ENCODE measurements at regions not wholly inside any gene's neighbourhood (a gene's known extent, or its start where the extent isn't known, plus 50 kb on each side); places are given as distances from the start of the nearest gene placed in this dataset.
"Not testable (repeated sequence)": the region's sequence is repeated elsewhere in the genome, so short reads cannot be mapped to it uniquely, and the experiment has no call there.

DNA sequence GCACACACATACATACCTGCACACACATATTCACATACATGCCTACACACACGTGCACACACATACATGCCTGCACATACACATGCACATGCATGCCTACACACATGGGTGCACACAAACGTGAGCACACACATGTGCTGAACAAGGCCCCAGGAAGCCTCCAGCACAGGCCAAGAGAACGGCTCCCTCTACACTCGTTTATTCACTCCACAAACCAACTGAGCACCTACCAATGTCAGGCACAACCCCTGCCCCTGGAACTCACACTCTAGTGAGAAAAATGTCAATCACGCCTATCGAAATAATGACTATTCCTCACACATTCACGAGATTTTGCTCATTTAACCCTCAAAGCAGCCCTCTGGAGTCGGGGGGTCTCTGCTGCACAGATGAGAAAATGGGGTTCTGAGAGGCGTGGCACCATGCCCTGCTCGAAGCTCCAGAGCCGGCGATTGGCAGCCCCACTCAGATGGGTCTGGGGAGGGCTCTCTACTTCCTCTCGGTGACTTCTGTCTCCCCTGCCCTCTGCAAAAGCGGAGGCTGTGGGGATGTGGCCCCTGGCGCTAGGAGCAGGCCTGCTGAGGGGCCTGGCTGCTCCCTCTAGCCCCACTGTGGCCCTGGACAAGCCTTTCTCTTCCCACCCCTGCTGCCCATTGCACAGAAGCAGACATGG is 90.2 kb upstream of the RUNX3 start:
- ATAC-seq (no peak), DNase-seq (no peak)
- intact Hi-C loops (cut with DNase I, micrococcal nuclease) = no loop called here

DNA sequence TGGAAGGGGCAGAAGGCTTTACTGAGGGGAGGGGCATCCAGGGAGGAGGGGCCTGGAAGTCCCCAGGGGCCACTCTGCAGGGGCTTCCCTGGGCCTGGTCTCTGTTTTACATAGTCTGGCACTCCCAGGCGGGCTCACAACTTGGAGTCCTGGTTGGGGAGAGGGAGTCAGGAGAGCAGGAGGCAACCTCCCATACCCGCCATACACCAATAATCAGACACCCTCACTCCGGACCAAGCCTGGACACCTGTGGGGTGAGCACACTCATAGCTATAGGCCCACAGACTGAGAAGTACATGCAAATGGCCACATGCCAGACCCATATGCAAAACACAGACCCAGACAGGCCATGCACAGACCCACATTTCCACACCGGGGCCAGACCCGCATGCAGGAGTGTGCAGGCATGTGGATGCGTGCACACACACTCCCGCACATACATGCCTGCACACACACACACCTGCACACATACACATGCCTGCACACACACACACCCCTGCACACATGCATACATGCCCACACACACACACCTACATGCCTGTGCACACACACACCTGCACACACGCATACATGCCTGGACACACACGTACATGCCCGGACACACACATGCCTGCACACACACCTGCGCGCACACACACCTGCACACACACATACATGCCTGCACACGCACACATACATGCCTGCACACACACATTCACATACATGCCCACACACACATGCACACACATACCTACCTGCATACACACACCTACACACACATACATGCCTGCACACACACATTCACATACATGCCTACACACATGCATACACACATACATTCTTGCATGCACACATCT is 89.5 kb upstream of the RUNX3 start:
- DNase-seq (no peak), ATAC-seq (no peak)
- intact Hi-C loops (cut with DNase I, micrococcal nuclease) = no loop called here

DNA sequence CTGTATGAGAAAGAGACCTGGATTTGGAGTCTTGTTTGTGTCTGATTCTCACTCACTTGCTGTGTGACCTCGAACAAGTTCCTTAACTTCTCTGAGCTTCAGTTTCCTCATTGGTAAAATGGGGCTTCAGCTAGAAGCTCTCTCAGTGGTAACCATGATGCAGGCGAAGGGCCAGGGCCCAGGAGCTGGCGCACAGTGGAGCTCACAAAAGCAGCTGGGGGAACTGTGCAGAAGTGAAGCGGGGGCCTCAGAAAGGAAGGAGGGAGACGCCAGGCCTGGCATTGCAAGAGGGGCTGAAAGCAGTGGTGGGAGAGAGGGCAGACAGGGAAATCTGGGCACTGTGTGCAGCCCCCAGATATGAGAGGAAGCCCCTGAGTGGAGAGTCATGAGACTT is 88.9 kb upstream of the RUNX3 start:
- intact Hi-C loops (cut with DNase I, micrococcal nuclease) = no loop called here
- ATAC-seq = no peak
- no peak for DNase-seq

DNA sequence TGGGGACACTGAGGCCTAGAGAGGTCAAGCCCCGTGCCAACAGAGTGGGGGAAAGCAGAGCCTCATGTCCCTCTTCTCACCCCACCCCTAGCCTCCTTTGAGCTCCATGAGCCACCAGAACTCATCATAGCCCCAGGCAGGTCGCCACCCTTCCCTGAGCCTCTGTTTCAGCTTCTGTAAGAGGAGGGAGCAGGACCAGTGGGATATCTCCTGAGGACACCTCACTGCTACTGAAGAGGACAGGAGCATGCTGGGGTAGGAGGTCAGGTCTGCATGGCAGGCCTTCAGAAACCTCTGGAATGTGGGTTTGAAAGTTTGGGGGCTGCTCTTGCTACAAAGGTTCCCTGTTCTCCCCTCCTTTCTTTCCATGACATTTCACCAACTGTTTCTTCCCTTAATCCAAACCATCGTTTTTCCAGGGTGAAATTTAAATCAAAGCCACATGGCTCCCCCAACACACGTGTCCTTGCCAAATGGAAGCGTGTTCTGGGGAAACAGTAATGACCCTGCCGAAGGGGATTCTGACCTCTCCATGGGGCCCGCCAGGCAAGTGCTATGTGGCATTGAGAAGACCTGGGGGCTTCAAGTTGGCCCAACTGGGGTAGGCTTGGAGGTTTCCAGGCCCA is 88.1 kb upstream of the RUNX3 start:
- DNase-seq (no peak), ATAC-seq (no peak)
- intact Hi-C loops (cut with DNase I, micrococcal nuclease) = no loop called here

DNA sequence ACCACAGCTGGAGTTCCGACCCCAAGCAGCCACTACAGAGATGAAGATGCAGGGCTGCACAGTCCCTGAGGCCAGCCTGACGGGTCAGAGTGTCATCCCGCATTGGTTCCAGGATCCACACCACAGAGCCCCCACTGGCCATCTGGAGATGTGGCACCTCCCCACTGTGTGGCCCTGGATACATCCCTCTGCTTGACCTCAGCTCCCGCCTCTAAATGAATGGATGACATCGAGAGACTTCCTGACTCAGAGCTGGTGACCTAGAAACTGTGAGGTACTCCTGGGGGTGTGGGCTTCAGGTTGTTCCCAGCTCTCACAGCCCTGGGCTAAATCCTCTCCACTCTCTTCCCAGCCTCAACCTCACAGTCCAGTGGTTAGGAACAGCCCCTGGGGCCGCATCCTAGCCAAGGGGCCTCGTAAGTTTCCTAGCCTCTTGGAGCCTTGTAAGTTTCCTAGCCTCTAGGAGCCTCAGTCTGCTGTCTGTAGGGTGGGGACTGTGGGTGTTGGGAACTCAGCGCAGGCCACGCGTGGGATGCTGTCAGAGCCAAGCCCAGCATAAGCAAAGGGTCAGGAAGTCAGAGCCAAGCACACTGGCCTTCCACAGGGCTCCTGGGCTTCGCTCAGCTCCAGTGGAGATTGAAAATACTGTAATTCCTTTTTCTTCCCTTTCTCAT is 87.5 kb upstream of the RUNX3 start:
- no peak for ATAC-seq

DNA sequence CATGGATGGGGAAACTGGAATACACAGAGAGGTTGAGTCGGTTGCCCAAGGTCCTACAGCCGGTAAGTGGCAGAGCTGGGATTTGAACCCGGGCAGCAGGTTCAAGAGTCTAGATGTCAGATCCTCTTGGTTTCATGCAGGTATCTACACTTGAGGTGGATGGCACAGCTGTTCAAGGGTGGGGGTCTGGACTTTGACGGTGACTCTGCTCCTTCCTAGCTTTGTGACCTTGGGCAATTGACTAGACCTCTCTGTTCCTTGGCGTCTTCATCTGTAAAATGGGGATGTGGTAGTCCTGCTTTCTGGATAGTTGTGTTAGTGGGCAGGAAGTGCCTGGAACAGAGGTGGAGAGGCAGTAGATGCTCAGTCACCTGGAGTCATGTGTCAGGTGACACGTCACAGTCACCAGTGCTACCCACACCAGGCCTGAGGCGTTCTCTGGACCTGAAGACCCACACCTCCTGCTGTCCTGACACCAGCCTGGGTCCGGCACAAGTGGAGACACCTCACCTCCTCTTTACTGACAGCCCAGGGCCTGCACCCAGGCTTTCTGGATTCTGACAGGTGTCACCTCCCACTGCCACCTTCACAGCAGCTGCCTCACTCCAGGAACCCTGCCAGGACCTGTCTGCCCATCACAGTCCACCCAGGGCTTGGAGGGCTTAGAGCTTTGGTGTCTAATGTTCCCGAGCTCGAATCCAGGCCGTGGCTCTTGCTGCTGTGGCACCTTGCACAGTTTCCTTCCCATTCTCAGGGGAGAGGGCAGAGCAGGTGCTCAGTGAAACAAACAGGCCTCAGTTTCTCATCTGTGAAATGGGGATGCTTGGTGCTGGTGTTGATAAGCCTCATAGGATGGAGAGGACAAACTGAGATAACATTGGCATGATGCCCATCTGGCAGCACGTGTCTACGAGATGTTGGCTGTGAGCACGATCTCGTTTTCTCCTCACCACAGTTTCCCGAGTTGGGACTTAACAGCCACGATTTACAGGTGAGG is 83.2 kb upstream of the RUNX3 start:
- ATAC-seq (no peak), DNase-seq (no peak)
- intact Hi-C loops (cut with DNase I, micrococcal nuclease) = no loop called here

More for the DNA sequence above, 87.5 kb upstream of the RUNX3 start:
- intact Hi-C loops (cut with DNase I, micrococcal nuclease) = no loop called here
- no peak for DNase-seq

DNA sequence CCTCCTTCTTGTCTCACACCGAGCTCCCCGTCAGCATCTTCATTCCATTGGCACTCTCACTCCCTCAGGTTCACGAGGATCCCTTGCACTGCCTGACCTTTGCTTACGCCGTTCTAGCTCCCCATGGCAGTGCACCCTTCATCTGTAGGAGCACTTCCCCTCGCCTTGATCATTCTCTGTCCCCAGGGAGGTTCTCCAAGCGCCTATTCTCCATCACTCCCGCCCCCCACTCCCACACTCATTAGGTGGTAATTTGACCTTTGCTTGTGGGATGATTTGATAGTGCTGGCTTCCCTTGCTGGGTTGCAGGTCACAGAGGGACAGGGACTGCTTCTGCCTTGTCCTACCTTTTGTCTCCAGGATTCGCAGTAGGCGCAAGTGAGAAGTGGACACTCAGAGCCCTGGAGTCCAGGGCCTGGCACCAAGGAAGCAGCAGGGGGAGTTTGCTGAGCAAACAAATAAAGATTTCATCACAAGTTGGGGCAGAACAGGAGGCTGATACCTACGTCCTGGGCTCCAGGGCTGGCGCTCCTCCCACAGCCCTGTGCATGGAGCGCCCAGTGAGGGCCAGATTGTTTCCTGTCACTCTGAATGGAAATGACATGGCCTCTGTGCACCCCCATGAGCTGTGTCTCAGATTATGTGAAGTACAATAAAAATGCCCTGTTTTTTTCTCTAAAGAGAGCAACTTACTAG is 82.0 kb upstream of the RUNX3 start:
- ATAC-seq (no peak), DNase-seq (no peak)
- intact Hi-C loops (cut with DNase I, micrococcal nuclease) = no loop called here

DNA sequence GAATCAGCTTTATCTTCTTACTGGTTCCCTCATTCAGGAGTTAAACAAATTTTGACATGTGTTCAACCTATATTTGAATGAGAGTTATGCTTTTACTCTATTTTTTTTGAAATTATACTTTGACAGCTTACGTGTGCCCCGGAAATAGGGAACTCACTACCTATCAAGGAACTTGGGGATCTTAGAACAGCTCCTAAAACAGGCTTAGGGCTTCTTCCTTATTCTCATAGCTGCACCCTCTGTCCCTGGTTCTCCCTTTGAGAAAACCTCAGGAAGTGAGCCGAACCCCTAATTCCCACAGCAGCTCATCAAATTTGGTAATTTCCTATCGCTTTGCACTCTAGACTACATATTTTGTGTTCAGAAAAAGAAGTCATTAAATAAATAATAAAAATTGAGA is 81.2 kb upstream of the RUNX3 start:
- no peak for DNase-seq
- ATAC-seq = no peak
- intact Hi-C loops (cut with DNase I, micrococcal nuclease) = no loop called here

DNA sequence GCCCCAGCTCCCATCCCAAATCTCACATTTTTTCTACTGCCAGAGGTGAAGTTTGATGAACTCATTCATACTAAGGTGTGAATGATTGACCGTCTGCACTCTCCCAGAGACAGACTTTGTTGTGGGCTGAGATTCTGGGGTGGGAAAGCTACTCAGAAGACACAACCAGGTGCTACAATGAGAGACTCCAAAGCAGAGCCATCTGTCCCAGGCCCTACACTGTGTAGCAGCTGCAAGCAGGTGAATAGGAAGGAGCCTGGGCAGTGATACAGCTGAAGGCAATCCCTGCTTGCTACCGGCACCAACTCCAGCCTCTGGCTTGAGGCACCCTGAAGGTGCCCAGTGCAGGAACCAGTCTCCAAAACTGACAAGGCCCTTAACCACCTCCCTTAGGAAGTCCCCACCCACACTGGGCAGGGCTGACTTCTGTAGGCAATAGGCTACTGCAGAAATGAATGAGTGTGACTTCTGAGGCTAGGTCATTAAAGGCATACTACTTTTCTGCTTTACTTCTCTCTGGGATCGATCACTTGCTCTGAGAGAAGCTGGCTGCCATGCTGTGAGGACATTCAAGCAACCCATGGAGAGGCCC is 79.7 kb upstream of the RUNX3 start:
- intact Hi-C loops (cut with DNase I, micrococcal nuclease) = no loop called here
- ATAC-seq (no peak), DNase-seq (no peak)

DNA sequence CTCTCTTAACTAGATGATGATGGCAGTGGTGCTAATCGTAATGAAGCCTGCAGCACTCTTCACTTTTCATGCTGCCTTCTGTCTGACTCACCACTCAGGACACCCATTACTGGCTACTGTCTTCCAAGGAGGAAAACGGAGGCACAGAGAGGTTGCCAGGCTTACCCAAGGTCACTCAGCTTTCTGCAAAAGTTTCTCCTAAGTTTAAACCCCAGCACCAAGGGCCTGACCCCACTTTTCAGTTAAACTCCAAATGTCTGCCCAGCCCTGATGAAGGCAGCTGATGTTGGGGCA is 78.1 kb upstream of the RUNX3 start:
- intact Hi-C loops (cut with DNase I, micrococcal nuclease) = no loop called here
- ATAC-seq = no peak
- no peak for DNase-seq

DNA sequence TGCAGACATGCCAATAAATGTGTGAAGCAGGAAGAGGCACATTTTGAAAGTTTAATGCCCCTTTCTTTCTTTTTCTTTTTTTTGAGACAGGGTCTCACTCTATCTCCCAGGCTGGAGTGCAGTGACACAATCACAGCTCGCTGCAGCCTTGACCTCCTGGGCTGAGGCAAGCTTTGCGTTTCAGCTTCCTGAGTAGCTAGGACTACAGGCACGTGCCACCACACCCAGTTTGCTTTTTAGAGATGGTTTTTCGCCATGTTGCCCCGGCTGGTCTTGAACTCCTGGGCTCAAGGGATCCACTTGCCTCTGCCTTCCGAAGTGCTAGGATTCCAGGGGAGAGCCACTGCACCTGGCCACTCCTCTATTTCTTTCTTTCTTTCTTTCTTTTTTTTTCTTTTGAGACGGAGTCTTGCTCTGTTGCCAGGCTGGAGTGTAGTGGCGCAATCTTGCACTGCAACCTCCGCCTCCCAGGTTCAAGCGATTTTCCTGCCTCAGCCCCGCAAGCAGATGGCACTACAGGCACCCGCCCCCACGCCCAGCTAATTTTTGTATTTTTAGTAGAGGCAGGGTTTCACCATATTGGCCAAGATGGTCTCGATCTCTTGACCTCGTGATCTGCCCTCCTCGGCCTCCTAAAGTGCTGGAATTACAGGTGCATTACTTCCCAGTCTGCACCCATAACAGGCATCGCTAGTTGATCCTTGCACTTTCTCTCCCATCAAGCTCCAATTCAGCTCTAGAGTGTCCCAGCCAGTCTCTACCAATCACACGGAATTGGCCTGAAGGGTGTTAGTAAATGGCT is 77.5 kb upstream of the RUNX3 start:
- ATAC-seq; DNase-seq; intact Hi-C loops (cut with DNase I, micrococcal nuclease): not testable (repeated sequence)

DNA sequence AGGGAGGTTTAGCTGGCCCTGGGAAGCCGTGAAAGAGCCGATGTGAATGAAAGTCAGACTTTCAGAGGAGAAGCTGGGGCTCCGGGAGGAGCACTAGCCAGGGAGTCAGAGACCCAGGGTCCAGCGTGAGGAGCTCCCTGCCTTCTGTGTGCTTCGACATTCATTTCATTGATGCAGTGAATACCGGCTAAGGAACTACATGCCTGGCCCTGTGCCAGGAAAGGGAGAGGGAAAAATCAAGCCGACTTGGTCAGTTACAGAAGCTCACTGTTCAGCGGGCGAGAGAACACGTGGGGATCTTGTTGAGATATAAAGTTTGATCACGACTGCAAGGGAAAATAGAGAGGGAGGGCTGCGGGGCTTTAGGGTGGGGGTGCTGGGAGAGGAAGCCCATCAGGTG is 76.7 kb upstream of the RUNX3 start:
- peak in 1 of 2 donors; percentile 41 for DNase-seq
- intact Hi-C loops (cut with DNase I, micrococcal nuclease) = no loop called here
- ATAC-seq = no peak

DNA sequence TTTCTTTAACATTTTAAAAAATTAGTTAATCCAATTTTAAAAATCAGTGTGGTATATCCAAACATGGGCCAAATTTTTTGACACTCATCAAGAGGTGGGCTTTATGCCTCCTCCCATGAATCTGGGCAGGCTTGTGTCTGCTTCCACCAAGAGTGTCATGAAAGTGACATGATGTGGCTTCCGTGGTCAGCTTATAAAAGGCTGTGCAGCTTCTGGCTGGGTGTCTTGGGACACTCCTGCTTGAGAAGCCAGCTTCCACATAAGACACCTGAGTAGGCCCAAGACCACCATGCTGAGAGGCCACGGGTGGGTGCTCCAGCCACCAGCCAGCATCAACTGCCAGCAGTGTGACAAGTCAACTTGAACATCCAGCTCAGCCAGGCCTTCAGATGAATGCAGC is 74.3 kb upstream of the RUNX3 start:
- DNase-seq (no peak), ATAC-seq (no peak)
- intact Hi-C loops (cut with DNase I, micrococcal nuclease) = no loop called here

DNA sequence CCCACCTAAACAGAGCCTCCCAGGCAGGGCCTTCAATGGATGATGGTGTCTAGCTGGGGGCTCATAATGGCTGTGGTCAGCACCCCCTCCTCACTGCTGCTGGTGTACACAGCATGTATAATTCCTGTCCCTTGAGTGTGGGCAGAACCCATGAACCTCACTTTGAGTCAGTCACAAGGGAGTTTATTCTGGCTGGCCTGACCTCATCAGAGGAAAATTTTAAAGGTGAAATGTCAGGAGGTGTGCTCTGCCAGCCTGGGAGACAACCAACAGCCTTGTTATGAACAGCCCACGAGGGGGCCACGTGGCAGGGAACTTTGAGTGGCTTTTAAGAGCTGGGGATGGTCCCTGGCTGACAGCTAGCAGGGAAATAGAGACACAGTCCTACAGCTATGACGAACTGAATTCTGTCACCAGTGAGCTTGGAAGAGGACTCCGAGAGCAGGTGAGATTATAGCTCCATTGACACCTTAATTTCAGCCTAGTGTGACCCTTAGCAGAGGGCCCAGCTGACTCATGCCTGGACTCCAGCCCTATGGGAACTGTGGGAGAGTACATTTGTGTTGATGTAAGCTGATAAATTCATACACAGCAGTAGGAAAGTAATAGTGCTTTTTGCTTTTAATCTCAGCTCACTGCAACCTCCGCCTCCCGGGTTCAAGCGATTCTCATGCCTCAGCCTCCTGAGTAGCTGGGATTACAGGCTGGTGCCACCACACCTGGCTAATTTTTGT is 73.5 kb upstream of the RUNX3 start:
- ATAC-seq = no peak
- no peak for DNase-seq
- intact Hi-C loops (cut with DNase I, micrococcal nuclease) = no loop called here

DNA sequence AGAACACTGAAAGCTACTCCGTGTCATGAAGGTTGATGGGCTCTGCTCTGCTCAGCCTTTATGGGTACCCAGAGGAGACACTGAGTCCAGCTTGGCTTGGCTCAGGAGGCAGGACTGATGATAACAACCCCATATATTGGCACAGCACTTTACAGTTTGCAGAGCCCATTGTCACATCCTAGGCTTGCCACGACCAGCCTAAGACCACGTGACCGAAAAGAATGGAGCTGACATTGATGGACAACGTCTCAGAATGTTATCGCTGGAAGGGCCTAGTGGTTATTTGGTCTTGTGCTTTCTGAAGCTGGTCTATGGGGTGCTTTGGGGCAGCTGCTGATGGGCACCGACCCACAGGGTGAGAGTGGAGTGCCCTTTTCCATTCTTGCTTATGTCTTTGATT is 72.9 kb upstream of the RUNX3 start:
- no peak for ATAC-seq
- no peak for DNase-seq
- intact Hi-C loops (cut with DNase I, micrococcal nuclease) = no loop called here

DNA sequence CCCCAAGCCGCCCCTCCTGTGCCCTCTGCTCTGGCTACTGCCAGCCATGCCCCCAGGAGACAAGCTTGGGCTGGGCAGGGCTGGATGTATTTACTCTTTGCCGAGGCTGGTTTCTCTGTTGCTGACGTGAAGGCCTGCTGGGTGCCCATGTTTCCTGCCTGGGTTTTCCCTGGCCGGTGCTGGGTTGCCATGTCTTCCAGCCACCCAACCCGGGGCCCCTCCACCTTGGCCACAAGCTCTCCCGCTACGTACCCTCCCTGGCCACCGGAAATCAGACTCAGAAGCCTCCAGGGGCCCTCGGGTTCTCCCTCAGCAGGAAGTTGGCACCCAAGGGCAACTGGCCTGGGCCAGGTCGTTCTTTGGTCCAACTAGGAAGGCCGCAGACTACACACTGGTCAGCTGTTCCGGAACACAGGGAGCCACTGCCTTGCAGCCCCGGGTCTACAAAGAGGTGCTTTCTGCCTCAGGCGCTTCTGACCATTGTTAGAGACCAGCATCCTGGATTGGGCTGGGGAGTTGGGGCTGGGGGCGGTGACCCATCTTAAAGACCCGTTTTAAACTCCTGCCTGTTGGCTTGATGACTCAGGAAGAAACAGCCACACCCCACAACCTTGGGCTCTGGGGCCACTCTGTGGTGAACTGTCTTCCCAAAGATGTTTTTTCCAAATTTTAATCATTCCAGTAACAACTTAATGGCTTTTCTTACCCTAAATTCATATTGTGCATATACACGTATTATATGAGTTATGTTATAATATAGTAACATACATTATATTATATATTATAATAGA is 71.2 kb upstream of the RUNX3 start:
- DNase-seq (no peak), ATAC-seq (no peak)
- intact Hi-C loops (cut with DNase I, micrococcal nuclease) = no loop called here
